Endothelial cell of umbilical vein (primary cell): ENCODE measurements at regions not wholly inside any gene's neighbourhood (a gene's known extent, or its start where the extent isn't known, plus 50 kb on each side); places are given as distances from the start of the nearest gene placed in this dataset.

Source experiments
- BruUV-seq: library from RNA; stranded (reverse); fragments of 400-500 nt; replicated peaks from 2 replicates; lab custom pipeline; 2021; lab: Mats Ljungman, UMichigan
- CTCF ChIA-PET: fragments of 300-600, 350-600 bp; sonication (Branson Sonifier 250); formaldehyde crosslinking; loops from one replicate; lab custom pipeline; 2021; ENCODE audit warnings: antibody characterized with exemption, inconsistent platforms; lab: Charles Lee
- POLR2A ChIA-PET: fragments of 300-600, 350-600 bp; sonication (Branson Sonifier 250); formaldehyde crosslinking; loops from one replicate; lab custom pipeline; 2021; ENCODE audit warnings: antibody characterized with exemption, inconsistent platforms; lab: Charles Lee
- DNase-seq: peaks from one replicate; pipeline ENCODE4 v3.0.0-alpha.2; 2011; ENCODE audit warnings: low read depth, low spot score
- FAIRE-seq: peaks from 2 replicates; lab custom pipeline; 2011; peaks lifted over from hg19 to GRCh38; lab: Jason Lieb, UNC
- H2AFZ ChIP-seq: 2 replicates; pipeline ENCODE4 v1.6.0; 2012; ENCODE audit warnings: low read depth, low read length, control low read depth, inconsistent platforms
- H3K27ac ChIP-seq: 2 replicates; pipeline ENCODE4 v1.5.1; 2011; ENCODE audit warnings: low read depth, mild to moderate bottlenecking, control low read depth, low read length, moderate library complexity; ENCODE audit not compliant: insufficient read depth
- H3K27me3 ChIP-seq, 2 experiments: 2 replicates each; pipeline versions ENCODE4 v1.6.0 to v1.6.1; 2011; ENCODE audit warnings: low read length in 2 of 2, mixed read lengths in 1 of 2; ENCODE audit not compliant: control insufficient read depth in 2 of 2, insufficient read depth in 2 of 2
- H3K36me3 ChIP-seq, 2 experiments: 2 replicates in 1 of 2; 3 replicates in 1 of 2; pipeline ENCODE4 v1.5.1; 2011; ENCODE audit warnings: low read length in 2 of 2, mild to moderate bottlenecking in 1 of 2, moderate library complexity in 1 of 2; ENCODE audit not compliant: control insufficient read depth in 2 of 2, insufficient read depth in 2 of 2; ENCODE audit errors: extremely low read depth in 1 of 2
- H3K4me1 ChIP-seq: 3 replicates; pipeline ENCODE4 v1.5.1; 2011; ENCODE audit warnings: mild to moderate bottlenecking, low read length; ENCODE audit not compliant: control insufficient read depth, insufficient read depth; ENCODE audit errors: extremely low read depth
- H3K4me2 ChIP-seq: 2 replicates; pipeline ENCODE4 v1.6.1; 2011; ENCODE audit warnings: low read length, control low read depth, mixed read lengths; ENCODE audit not compliant: insufficient read depth
- H3K4me3 ChIP-seq, 3 experiments: fragments of 200-600 bp in 1 of 3; sonication (generic), shearing (Covaris generic) in 1 of 3; replicated peaks in 1 of 3; 2 replicates each; pipeline ENCODE4 v1.5.1; 2011 to 2016; ENCODE audit warnings: control low read depth in 3 of 3, low read length in 3 of 3, mild to moderate bottlenecking in 2 of 3, inconsistent platforms in 1 of 3, low read depth in 1 of 3, moderate library complexity in 1 of 3; ENCODE audit not compliant: insufficient read depth in 1 of 3
- H3K79me2 ChIP-seq: 2 replicates; pipeline ENCODE4 v1.6.0; 2012; ENCODE audit warnings: low read length, inconsistent platforms; ENCODE audit not compliant: control insufficient read depth, insufficient read depth
- H3K9ac ChIP-seq: replicated peaks from 2 replicates; pipeline ENCODE3; 2011; ENCODE audit warnings: low read length, control low read depth; ENCODE audit not compliant: insufficient read depth; ENCODE audit errors: extremely low read depth
- H3K9me1 ChIP-seq: replicated peaks from 3 replicates; pipeline ENCODE4 v1.6.0; 2011; ENCODE audit warnings: mild to moderate bottlenecking, low read length; ENCODE audit not compliant: control insufficient read depth, insufficient read depth; ENCODE audit errors: extremely low read depth
- H3K9me3 ChIP-seq: replicated peaks from 2 replicates; pipeline ENCODE4 v1.5.1; 2012; ENCODE audit warnings: low read length, inconsistent platforms; ENCODE audit not compliant: control insufficient read depth, insufficient read depth
- H4K20me1 ChIP-seq: replicated peaks from 2 replicates; pipeline ENCODE3; 2011; ENCODE audit warnings: mild to moderate bottlenecking, low read length; ENCODE audit not compliant: control insufficient read depth, insufficient read depth; ENCODE audit errors: extremely low read depth
- EZH2 ChIP-seq: IDR thresholded peaks from 2 replicates; pipeline ENCODE4 v1.6.1; 2012; ENCODE audit warnings: borderline replicate concordance, low read depth, mild to moderate bottlenecking, moderate library complexity, low read length, inconsistent platforms; ENCODE audit not compliant: severe bottlenecking
- FOS ChIP-seq: IDR thresholded peaks from 2 replicates; pipeline ENCODE4 v1.6.1; 2011; ENCODE audit warnings: mild to moderate bottlenecking, low read length, moderate library complexity, borderline replicate concordance; ENCODE audit not compliant: insufficient read depth
- JUN ChIP-seq: IDR thresholded peaks from 2 replicates; pipeline ENCODE4 v1.6.1; 2011; ENCODE audit warnings: borderline replicate concordance, low read depth; ENCODE audit not compliant: insufficient read length, insufficient read depth
- dilution Hi-C: fragments of 300-500 bp; cut with MboI; formaldehyde crosslinking; loops from one replicate; pipeline ENCODE4 v1.15.0; 2019; ENCODE audit warnings: low sequenced_read_pairs; ENCODE audit not compliant: extremely low pct_ligation_motif_present
- intact Hi-C: fragments of 100-400 bp; cut with micrococcal nuclease; formaldehyde crosslinking; loops from one replicate; pipeline ENCODE4 v1.10.0; 2022
- TF ChIP-seq, protein P1 (sequence below), 2 donors: IDR thresholded peaks; 1 replicate in 1 of 2; 2 replicates in 1 of 2; pipeline ENCODE4 v1.5.1; 2011; ENCODE audit warnings: low read length in 2 of 2, mild to moderate bottlenecking in 2 of 2, moderate library complexity in 2 of 2, control low read depth in 1 of 2, inconsistent platforms in 1 of 2, low read depth in 1 of 2; ENCODE audit not compliant: insufficient read depth in 1 of 2; ENCODE audit errors: extremely low read depth in 1 of 2

DNA sequence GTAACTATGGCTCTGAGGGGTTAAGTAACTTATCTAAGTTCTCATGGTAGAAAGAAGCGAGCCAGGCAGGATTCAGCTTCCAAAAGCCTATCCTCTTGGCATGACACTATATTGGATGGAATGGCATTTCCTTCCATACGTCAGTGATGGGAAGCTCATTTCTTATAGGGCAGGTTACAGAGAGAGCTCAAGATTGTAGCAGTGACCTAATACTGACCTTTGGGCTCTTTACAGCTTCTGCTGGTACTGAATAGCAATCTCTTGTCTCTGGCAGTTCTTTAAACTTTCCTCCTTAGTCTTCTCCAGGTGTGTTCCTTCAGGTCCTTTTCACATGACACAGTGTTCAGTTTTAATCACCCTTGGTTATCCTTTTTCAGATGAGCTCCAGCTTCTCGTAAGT is 133.0 kb downstream of the HRH4 start:
- no peak overlapping the region for H3K4me2 ChIP-seq
- no peaks in the 10 kb centered on the region for H3K4me1 ChIP-seq
- no peak for DNase-seq
- BruUV-seq, result no TSS peak
- H3K4me3 ChIP-seq, result no peak overlapping the region
- no peaks in the 10 kb centered on the region for H3K36me3 ChIP-seq
- intact Hi-C loops (no loop called here), dilution Hi-C loops (no loop called here)
- no peaks in the 10 kb centered on the region for H3K9me1 ChIP-seq
- H3K9me3 ChIP-seq, result no peaks in the 10 kb centered on the region
- H3K27me3 ChIP-seq, result peaks cover 2 to 17% of the 10 kb centered on the region in 2 experiments
- FAIRE-seq, result no peak
- no peaks in the 10 kb centered on the region for H3K79me2 ChIP-seq
- no peak overlapping the region for H2AFZ ChIP-seq
- CTCF ChIA-PET, result interaction anchor here (0.8 kb wide), 1 partner anchor 133 kb away, joined by 3 read pairs; no protein-coding TSS in a partner anchor
- POLR2A ChIA-PET, result no interaction called here
- TF ChIP-seq JUN, result no peak
- H3K27ac ChIP-seq, result no peak overlapping the region
- no peak overlapping the region for H3K9ac ChIP-seq
- H4K20me1 ChIP-seq, result no peaks in the 10 kb centered on the region

DNA sequence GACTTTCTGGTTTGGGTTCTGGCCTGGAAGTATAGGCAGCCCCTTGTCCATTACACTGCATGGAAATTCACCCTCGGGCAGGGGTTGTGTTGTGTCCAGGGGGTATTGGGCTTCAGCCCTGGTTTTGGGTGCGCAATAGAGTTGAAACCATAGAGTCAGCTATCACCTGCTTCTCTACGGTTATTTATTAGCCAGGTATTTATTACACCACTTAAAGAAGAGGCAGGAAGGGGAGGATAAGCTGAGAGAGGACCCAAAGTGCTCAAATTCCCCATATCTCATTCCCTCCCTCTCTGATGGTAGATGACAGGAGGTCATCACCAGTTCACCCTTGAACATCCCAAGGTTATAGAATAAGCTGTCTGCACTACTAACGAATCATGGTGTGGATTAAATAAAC is 133.4 kb downstream of the HRH4 start:
- Histone ChIP-seq H2AFZ (no peak overlapping the region), H3K27me3 (peaks cover 6 to 19% of the 10 kb centered on the region in 2 experiments), H3K4me1 (no peaks in the 10 kb centered on the region), H3K9me3 (no peaks in the 10 kb centered on the region), H3K36me3 (no peaks in the 10 kb centered on the region), H3K4me3 (no peak overlapping the region), H3K4me2 (no peak overlapping the region), H4K20me1 (no peaks in the 10 kb centered on the region), H3K9me1 (no peaks in the 10 kb centered on the region), H3K79me2 (no peaks in the 10 kb centered on the region), H3K9ac (no peak overlapping the region), H3K27ac (no peak overlapping the region)
- DNase-seq, result no peak
- POLR2A ChIA-PET, result no interaction called here
- no TSS peak for BruUV-seq
- CTCF ChIA-PET, result interaction anchor here (0.8 kb wide), 1 partner anchor 133 kb away, joined by 3 read pairs; no protein-coding TSS in a partner anchor
- intact Hi-C loops, result no loop called here
- dilution Hi-C loops, result no loop called here
- TF ChIP-seq FOS (no peak), JUN (no peak), EZH2 (no peak)
- TF ChIP-seq, protein P1, sequence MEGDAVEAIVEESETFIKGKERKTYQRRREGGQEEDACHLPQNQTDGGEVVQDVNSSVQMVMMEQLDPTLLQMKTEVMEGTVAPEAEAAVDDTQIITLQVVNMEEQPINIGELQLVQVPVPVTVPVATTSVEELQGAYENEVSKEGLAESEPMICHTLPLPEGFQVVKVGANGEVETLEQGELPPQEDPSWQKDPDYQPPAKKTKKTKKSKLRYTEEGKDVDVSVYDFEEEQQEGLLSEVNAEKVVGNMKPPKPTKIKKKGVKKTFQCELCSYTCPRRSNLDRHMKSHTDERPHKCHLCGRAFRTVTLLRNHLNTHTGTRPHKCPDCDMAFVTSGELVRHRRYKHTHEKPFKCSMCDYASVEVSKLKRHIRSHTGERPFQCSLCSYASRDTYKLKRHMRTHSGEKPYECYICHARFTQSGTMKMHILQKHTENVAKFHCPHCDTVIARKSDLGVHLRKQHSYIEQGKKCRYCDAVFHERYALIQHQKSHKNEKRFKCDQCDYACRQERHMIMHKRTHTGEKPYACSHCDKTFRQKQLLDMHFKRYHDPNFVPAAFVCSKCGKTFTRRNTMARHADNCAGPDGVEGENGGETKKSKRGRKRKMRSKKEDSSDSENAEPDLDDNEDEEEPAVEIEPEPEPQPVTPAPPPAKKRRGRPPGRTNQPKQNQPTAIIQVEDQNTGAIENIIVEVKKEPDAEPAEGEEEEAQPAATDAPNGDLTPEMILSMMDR (IDR thresholded peaks at IDR 0.05; ENCODE audit: extremely low read depth in 1 of 2, insufficient read depth in 1 of 2, low read depth in 1 of 2, low read length in 2 of 2), result no peak
- no peak for FAIRE-seq
